H1 (cell line): ENCODE measurements at regions not wholly inside any gene's neighbourhood (a gene's known extent, or its start where the extent isn't known, plus 50 kb on each side); places are given as distances from the start of the nearest gene placed in this dataset.

Experiments used
- ASH2L ChIP-seq: fragments of 200-600, 300-600 bp; sonication (generic); IDR thresholded peaks from one replicate; pipeline ENCODE4 v1.7.1; 2017; ENCODE audit warnings: low read length
- ATF2 ChIP-seq: IDR thresholded peaks from 2 replicates; pipeline ENCODE4 v1.6.1; 2012; ENCODE audit warnings: low read length, inconsistent platforms
- CBX8 ChIP-seq: fragments of 300-800, 300-1000 bp; sonication (generic); IDR thresholded peaks from 2 replicates; pipeline ENCODE4 v1.7.1; 2016; ENCODE audit warnings: low read depth, low read length, borderline replicate concordance
- CHD7 ChIP-seq: fragments of 300-600 bp; sonication (generic); IDR thresholded peaks from 2 replicates; pipeline ENCODE4 v1.7.1; 2012; ENCODE audit warnings: low read length, moderate library complexity, mild to moderate bottlenecking, inconsistent platforms; ENCODE audit not compliant: insufficient replicate concordance
- CREB1 ChIP-seq: IDR thresholded peaks from 2 replicates; pipeline ENCODE4 v1.6.1; 2012; ENCODE audit warnings: inconsistent platforms
- KDM4A ChIP-seq: IDR thresholded peaks from one replicate; pipeline ENCODE4 v1.7.1; 2012; ENCODE audit warnings: low read depth, mild to moderate bottlenecking, moderate library complexity, low read length, inconsistent platforms; ENCODE audit not compliant: severe bottlenecking
- KDM5A ChIP-seq: fragments of 200-600 bp; IDR thresholded peaks from 2 replicates; pipeline ENCODE4 v1.7.1; 2012; ENCODE audit warnings: mild to moderate bottlenecking, low read length, inconsistent platforms, mixed read lengths
- SP4 ChIP-seq: IDR thresholded peaks from 2 replicates; pipeline ENCODE4 v1.6.1; 2012; ENCODE audit warnings: low read length, inconsistent platforms
- SUZ12 ChIP-seq: fragments of 200-600 bp; sonication (generic); IDR thresholded peaks from 2 replicates; pipeline ENCODE4 v1.6.1; 2012; ENCODE audit warnings: mild to moderate bottlenecking, inconsistent platforms, low read length, moderate library complexity, mixed read lengths
- USF2 ChIP-seq: IDR thresholded peaks from 2 replicates; pipeline ENCODE4 v1.6.1; 2011; ENCODE audit warnings: low read length, improper control_type of control experiment

- no peak for TF ChIP-seq CHD7
- no peak for TF ChIP-seq CBX8
- no peak for TF ChIP-seq ATF2
- no peak for TF ChIP-seq SP4
- TF ChIP-seq KDM4A = no peak
- no peak for TF ChIP-seq CREB1
- no peak for TF ChIP-seq USF2
- TF ChIP-seq ASH2L = no peak
- no peak for TF ChIP-seq SUZ12
- TF ChIP-seq KDM5A = no peak
Observed at GRCh38 chr14:84963518-84963917, 566.4 kb upstream of the FLRT2 start (continued).
